WTC11 (cell line): ENCODE measurements at regions not wholly inside any gene's neighbourhood (a gene's known extent, or its start where the extent isn't known, plus 50 kb on each side); places are given as distances from the start of the nearest gene placed in this dataset.

ENCODE experiments used
- ATAC-seq: fragments of 200-7000 bp; cut with Tn5 transposase; 2 replicates; pipeline ENCODE4 v1.10.0; 2021; ENCODE audit warnings: mild to moderate bottlenecking, moderate library complexity
- CTCF ChIA-PET: fragments of 300-600 bp; sonication (Branson Sonifier 250); formaldehyde crosslinking; loops from one replicate; lab custom pipeline; 2021; ENCODE audit warnings: antibody characterized with exemption; lab: Charles Lee
- POLR2A ChIA-PET: fragments of 350-600 bp; sonication (Branson Sonifier 250); formaldehyde crosslinking; loops from one replicate; lab custom pipeline; 2021; ENCODE audit warnings: antibody characterized with exemption; lab: Charles Lee
- DNase-seq: peaks from one replicate; pipeline ENCODE4 v3.0.0; 2021; ENCODE audit warnings: low spot score
- H3K27ac Mint-ChIP-seq: 2 replicates; pipeline ENCODE4 v1.8.0; 2021; ENCODE audit warnings: mixed read lengths
- H3K27me3 Mint-ChIP-seq: 2 replicates; pipeline ENCODE4 v1.8.0; 2021; ENCODE audit warnings: low read depth, mild to moderate bottlenecking, moderate library complexity, mixed read lengths
- H3K36me3 Mint-ChIP-seq: 2 replicates; pipeline ENCODE4 v1.8.0; 2021; ENCODE audit warnings: mixed read lengths
- H3K4me1 Mint-ChIP-seq: 2 replicates; pipeline ENCODE4 v1.8.0; 2022; ENCODE audit warnings: mixed read lengths
- H3K4me3 Mint-ChIP-seq: 2 replicates; pipeline ENCODE4 v1.8.0; 2021; ENCODE audit warnings: mild to moderate bottlenecking, moderate library complexity, mixed read lengths
- H3K9me3 Mint-ChIP-seq: 2 replicates; pipeline ENCODE4 v1.8.0; 2021; ENCODE audit warnings: mixed read lengths
- CDX4 ChIP-seq: fragments of 250-450 bp; sonication (Bioruptor Pico); IDR thresholded peaks from 2 replicates; pipeline ENCODE4 v1.9.0; 2021; ENCODE audit warnings: moderate library complexity, mild to moderate bottlenecking, inconsistent platforms, borderline replicate concordance
- E2F4 ChIP-seq: sonication (generic); formaldehyde crosslinking; IDR thresholded peaks from 2 replicates; pipeline ENCODE4 v1.8.1; 2022; ENCODE audit warnings: low read depth, mild to moderate bottlenecking, moderate library complexity, missing genetic modification reagents, borderline replicate concordance
- EMX1 ChIP-seq: fragments of 250-450 bp; sonication (Bioruptor Pico); IDR thresholded peaks from 2 replicates; pipeline ENCODE4 v1.8.0; 2021; ENCODE audit warnings: mild to moderate bottlenecking
- GABPB1 ChIP-seq: sonication (generic); formaldehyde crosslinking; IDR thresholded peaks from 2 replicates; pipeline ENCODE4 v1.8.1; 2023; ENCODE audit warnings: mild to moderate bottlenecking, missing genetic modification reagents
- GRHL2 ChIP-seq: fragments of 250-450 bp; sonication (Bioruptor Pico); IDR thresholded peaks from 2 replicates; pipeline ENCODE4 v1.8.0; 2022; ENCODE audit warnings: mild to moderate bottlenecking, moderate library complexity; ENCODE audit not compliant: insufficient replicate concordance, severe bottlenecking
- HMGA2 ChIP-seq: fragments of 250-450 bp; sonication (Bioruptor Pico); IDR thresholded peaks from 2 replicates; pipeline ENCODE4 v1.4.0; 2021; ENCODE audit warnings: mild to moderate bottlenecking, moderate library complexity
- MAX ChIP-seq: sonication (generic); formaldehyde crosslinking; IDR thresholded peaks from 2 replicates; pipeline ENCODE4 v1.8.0; 2022; ENCODE audit warnings: mild to moderate bottlenecking, missing genetic modification reagents
- MXD4 ChIP-seq: fragments of 250-450 bp; sonication (Bioruptor Pico); IDR thresholded peaks from 2 replicates; pipeline ENCODE4 v1.8.0; 2021; ENCODE audit warnings: mild to moderate bottlenecking, moderate library complexity, borderline replicate concordance
- NR1H2 ChIP-seq: sonication (generic); formaldehyde crosslinking; IDR thresholded peaks from 2 replicates; pipeline ENCODE4 v1.9.0; 2021; ENCODE audit warnings: mild to moderate bottlenecking, moderate library complexity, missing genetic modification reagents
- OVOL2 ChIP-seq: fragments of 250-450 bp; sonication (Bioruptor Pico); IDR thresholded peaks from 2 replicates; pipeline ENCODE4 v1.9.0; 2021; ENCODE audit warnings: mild to moderate bottlenecking, borderline replicate concordance
- SOX15 ChIP-seq: fragments of 250-450 bp; sonication (Bioruptor Pico); IDR thresholded peaks from 2 replicates; pipeline ENCODE4 v1.9.0; 2021; ENCODE audit warnings: mild to moderate bottlenecking
- SP1 ChIP-seq: sonication (generic); formaldehyde crosslinking; conservative IDR thresholded peaks from 2 replicates; pipeline ENCODE4 v1.8.1; 2022; ENCODE audit warnings: missing genetic modification reagents
- TCF7 ChIP-seq: sonication (generic); formaldehyde crosslinking; IDR thresholded peaks from 2 replicates; pipeline ENCODE4 v1.8.0; 2022; ENCODE audit warnings: mild to moderate bottlenecking, low read depth, missing genetic modification reagents, moderate library complexity
- TP53 ChIP-seq: sonication (generic); formaldehyde crosslinking; IDR thresholded peaks from 2 replicates; pipeline ENCODE4 v1.8.1; 2023; ENCODE audit warnings: mild to moderate bottlenecking, missing genetic modification reagents
- ZMAT4 ChIP-seq: fragments of 250-450 bp; sonication (Bioruptor Pico); IDR thresholded peaks from 2 replicates; pipeline ENCODE4 v1.9.0; 2021; ENCODE audit warnings: mild to moderate bottlenecking
- ZNF121 ChIP-seq: sonication (generic); formaldehyde crosslinking; IDR thresholded peaks from 2 replicates; pipeline ENCODE4 v1.8.0; 2023; ENCODE audit warnings: missing genetic modification reagents
- ZNF263 ChIP-seq: sonication (generic); formaldehyde crosslinking; IDR thresholded peaks from 2 replicates; pipeline ENCODE4 v1.8.1; 2022; ENCODE audit warnings: low read depth, mild to moderate bottlenecking, moderate library complexity, missing genetic modification reagents
- ZNF416 ChIP-seq: fragments of 250-450 bp; sonication (Bioruptor Pico); IDR thresholded peaks from 2 replicates; pipeline ENCODE4 v1.9.0; 2021; ENCODE audit warnings: mild to moderate bottlenecking, inconsistent platforms
- ZNF423 ChIP-seq: fragments of 250-450 bp; sonication (Bioruptor Pico); IDR thresholded peaks from 2 replicates; pipeline ENCODE4 v2.1.2; 2022; ENCODE audit warnings: mild to moderate bottlenecking, moderate library complexity
- ZNF425 ChIP-seq: fragments of 250-450 bp; sonication (Bioruptor Pico); conservative IDR thresholded peaks from 2 replicates; pipeline ENCODE4 v1.9.0; 2021; ENCODE audit warnings: mild to moderate bottlenecking
- TF ChIP-seq, protein P1 (sequence below): sonication (generic); formaldehyde crosslinking; conservative IDR thresholded peaks from 2 replicates; pipeline ENCODE4 v1.8.1; 2023; ENCODE audit warnings: mild to moderate bottlenecking, low read depth, missing genetic modification reagents, moderate library complexity

DNA sequence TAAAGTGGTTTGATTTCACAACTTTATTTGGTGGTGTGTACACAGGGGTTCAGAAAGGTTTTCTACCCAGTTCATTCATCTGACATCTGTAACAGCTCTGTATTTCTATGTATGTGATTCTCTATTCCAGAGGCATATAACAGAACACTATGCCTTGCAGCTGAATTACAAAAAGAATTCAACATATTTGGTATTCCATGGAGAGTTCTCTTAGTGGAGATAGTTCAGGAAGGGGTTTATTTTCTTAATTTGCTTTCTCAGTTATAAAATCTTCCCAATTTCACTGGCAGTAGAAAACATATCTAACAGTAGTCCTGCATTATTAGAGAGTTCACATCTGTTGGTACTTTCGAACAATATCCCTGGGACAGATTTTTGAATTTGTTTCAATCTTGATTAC lies 207.9 kb upstream of the LYPLAL1 start:
- H3K9me3 Mint-ChIP-seq, result peaks cover 8% of the 10 kb centered on the region
- CTCF ChIA-PET, result no interaction called here
- POLR2A ChIA-PET, result no interaction called here

GRCh38 chr1:218967254-218967653 lies 206.4 kb upstream of the LYPLAL1 start:
- DNase-seq (no peak), ATAC-seq (no peak)
- H3K4me3 Mint-ChIP-seq, result no peak overlapping the region
- no peaks in the 10 kb centered on the region for H3K27me3 Mint-ChIP-seq
- H3K4me1 Mint-ChIP-seq, result no peaks in the 10 kb centered on the region
- CTCF ChIA-PET, result no interaction called here
- POLR2A ChIA-PET, result no interaction called here
- H3K9me3 Mint-ChIP-seq, result peaks cover 19% of the 10 kb centered on the region
- peaks cover 4% of the 10 kb centered on the region for H3K36me3 Mint-ChIP-seq
- no peak for TF ChIP-seq SOX15 (CRISPR knock-in tag)
- TF ChIP-seq, protein P1, sequence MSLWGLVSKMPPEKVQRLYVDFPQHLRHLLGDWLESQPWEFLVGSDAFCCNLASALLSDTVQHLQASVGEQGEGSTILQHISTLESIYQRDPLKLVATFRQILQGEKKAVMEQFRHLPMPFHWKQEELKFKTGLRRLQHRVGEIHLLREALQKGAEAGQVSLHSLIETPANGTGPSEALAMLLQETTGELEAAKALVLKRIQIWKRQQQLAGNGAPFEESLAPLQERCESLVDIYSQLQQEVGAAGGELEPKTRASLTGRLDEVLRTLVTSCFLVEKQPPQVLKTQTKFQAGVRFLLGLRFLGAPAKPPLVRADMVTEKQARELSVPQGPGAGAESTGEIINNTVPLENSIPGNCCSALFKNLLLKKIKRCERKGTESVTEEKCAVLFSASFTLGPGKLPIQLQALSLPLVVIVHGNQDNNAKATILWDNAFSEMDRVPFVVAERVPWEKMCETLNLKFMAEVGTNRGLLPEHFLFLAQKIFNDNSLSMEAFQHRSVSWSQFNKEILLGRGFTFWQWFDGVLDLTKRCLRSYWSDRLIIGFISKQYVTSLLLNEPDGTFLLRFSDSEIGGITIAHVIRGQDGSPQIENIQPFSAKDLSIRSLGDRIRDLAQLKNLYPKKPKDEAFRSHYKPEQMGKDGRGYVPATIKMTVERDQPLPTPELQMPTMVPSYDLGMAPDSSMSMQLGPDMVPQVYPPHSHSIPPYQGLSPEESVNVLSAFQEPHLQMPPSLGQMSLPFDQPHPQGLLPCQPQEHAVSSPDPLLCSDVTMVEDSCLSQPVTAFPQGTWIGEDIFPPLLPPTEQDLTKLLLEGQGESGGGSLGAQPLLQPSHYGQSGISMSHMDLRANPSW, result no peak
- TF ChIP-seq TCF7 (CRISPR knock-in tag), result no peak
- no peak for TF ChIP-seq ZNF425 (CRISPR knock-in tag)
- TF ChIP-seq MXD4 (CRISPR knock-in tag), result no peak
- TF ChIP-seq TP53 (CRISPR knock-in tag), result no peak
- TF ChIP-seq CDX4 (CRISPR knock-in tag), result no peak
- TF ChIP-seq EMX1 (CRISPR knock-in tag), result no peak
- TF ChIP-seq ZNF423 (CRISPR knock-in tag), result no peak
- no peak for TF ChIP-seq ZNF416 (CRISPR knock-in tag)
- no peak for TF ChIP-seq ZNF121
- no peak for TF ChIP-seq OVOL2
- H3K27ac Mint-ChIP-seq, result no peak overlapping the region

More for the DNA sequence above, 207.9 kb upstream of the LYPLAL1 start:
- DNase-seq (no peak), ATAC-seq (no peak)
- no peak overlapping the region for H3K4me3 Mint-ChIP-seq
- no peaks in the 10 kb centered on the region for H3K4me1 Mint-ChIP-seq
- no peaks in the 10 kb centered on the region for H3K27me3 Mint-ChIP-seq
- H3K27ac Mint-ChIP-seq, result no peak overlapping the region
- TF ChIP-seq, protein P1, result no peak
- TF ChIP-seq MAX (CRISPR knock-in tag), result no peak
- no peak for TF ChIP-seq ZMAT4
- TF ChIP-seq, all 79 proteins: peak for 0
- no peaks in the 10 kb centered on the region for H3K36me3 Mint-ChIP-seq

DNA sequence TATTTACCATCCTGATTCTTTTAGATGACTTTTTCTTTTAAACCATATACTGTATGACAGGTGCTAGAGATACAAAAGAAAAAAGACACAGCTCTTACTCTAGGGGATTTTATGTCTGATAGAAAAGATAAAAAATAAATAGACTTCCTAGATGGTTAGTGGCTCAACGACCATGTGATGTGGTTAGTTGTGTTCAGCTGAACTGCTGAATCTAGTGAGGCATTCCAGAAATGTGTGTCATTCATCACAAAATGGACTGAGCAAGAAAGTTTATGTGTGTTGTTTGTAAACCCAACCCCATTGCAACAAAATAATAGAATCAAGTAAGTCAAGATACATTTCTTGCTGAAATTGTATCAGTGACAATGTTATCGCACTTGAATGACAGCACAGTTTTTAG lies 205.8 kb upstream of the LYPLAL1 start:
- Mint-ChIP-seq H3K4me3 (no peak overlapping the region), H3K27me3 (no peaks in the 10 kb centered on the region), H3K27ac (no peak overlapping the region), H3K9me3 (peaks cover 25% of the 10 kb centered on the region), H3K4me1 (no peaks in the 10 kb centered on the region), H3K36me3 (peaks cover 10% of the 10 kb centered on the region)
- DNase-seq (no peak), ATAC-seq (no peak)
- POLR2A ChIA-PET, result no interaction called here
- CTCF ChIA-PET, result no interaction called here
- TF ChIP-seq ZNF263 (CRISPR knock-in tag), result no peak
- TF ChIP-seq ZNF425 (CRISPR knock-in tag), result no peak
- TF ChIP-seq OVOL2, result no peak
- no peak for TF ChIP-seq NR1H2 (CRISPR knock-in tag)
- no peak for TF ChIP-seq HMGA2 (CRISPR knock-in tag)
- TF ChIP-seq SP1, result no peak
- TF ChIP-seq GRHL2 (CRISPR knock-in tag), result no peak
- TF ChIP-seq GABPB1 (CRISPR knock-in tag), result no peak
- TF ChIP-seq EMX1 (CRISPR knock-in tag), result no peak
- no peak for TF ChIP-seq E2F4
